ENCODE measurements at regions not wholly inside any gene's neighbourhood (a gene's known extent, or its start where the extent isn't known, plus 50 kb on each side); places are given as distances from the start of the nearest gene placed in this dataset.

DNA sequence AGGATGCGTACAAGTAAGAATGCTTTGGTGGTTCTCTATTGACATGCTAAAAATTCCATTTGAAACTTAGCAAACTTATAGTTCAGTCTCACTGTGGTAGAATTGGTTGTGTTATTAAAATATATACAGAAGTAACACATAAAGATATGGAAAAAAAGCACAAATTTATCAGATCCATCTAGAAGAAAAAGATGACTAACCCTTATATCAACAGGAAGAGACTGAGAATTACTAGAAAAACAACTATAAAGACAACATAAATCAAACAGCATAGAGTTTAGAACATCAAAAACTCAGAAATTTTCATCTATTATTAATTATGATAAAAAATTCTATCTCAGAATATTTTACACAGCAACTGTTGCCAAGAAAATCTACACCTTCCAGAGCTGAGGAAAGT is 491.0 kb downstream of the ETNK1 start:
- H4K5ac ChIP-seq (ENCODE audit: low read depth, low read length) = no peak overlapping the region
- dilution Hi-C loops (cut with HindIII; ENCODE audit: low sequenced_read_pairs, unreplicated experiment) = no loop called here
- H3K4me2 ChIP-seq (ENCODE audit: low read depth, low read length) = no peak overlapping the region
- H4K8ac ChIP-seq (ENCODE audit: low read depth in 2 of 2, low read length in 2 of 2) = no peak overlapping the region
- no peaks in the 10 kb centered on the region for H3K36me3 ChIP-seq (ENCODE audit: control insufficient read depth, insufficient read depth, low read length)
- no peak overlapping the region for H3K56ac ChIP-seq (ENCODE audit: extremely low read depth, insufficient read depth, low read length)
- no peak overlapping the region for H2AFZ ChIP-seq (replicated peaks; ENCODE audit: low read length, poor library complexity)
- no peak overlapping the region for H2BK5ac ChIP-seq (ENCODE audit: low read depth, low read length, poor library complexity, severe bottlenecking)
- H3K23ac ChIP-seq (ENCODE audit: low read depth, low read length) = no peak overlapping the region
- H3K18ac ChIP-seq (ENCODE audit: low read depth, low read length) = no peak overlapping the region
- H3K27ac ChIP-seq (ENCODE audit: insufficient read depth, low read length) = no peak overlapping the region
- in situ Hi-C loops (cut with MboI; ENCODE audit: low sequenced_read_pairs) = no loop called here
- H4K20me1 ChIP-seq (ENCODE audit: insufficient read depth, low read length) = no peaks in the 10 kb centered on the region
- H3K9me1 ChIP-seq (ENCODE audit: insufficient read depth, low read length) = no peaks in the 10 kb centered on the region
- H3K9me3 ChIP-seq (ENCODE audit: control insufficient read depth, insufficient read depth, low read length) = no peaks in the 10 kb centered on the region
- no peak overlapping the region for H2AK5ac ChIP-seq (ENCODE audit: low read depth, low read length)
- TF ChIP-seq, protein P1, sequence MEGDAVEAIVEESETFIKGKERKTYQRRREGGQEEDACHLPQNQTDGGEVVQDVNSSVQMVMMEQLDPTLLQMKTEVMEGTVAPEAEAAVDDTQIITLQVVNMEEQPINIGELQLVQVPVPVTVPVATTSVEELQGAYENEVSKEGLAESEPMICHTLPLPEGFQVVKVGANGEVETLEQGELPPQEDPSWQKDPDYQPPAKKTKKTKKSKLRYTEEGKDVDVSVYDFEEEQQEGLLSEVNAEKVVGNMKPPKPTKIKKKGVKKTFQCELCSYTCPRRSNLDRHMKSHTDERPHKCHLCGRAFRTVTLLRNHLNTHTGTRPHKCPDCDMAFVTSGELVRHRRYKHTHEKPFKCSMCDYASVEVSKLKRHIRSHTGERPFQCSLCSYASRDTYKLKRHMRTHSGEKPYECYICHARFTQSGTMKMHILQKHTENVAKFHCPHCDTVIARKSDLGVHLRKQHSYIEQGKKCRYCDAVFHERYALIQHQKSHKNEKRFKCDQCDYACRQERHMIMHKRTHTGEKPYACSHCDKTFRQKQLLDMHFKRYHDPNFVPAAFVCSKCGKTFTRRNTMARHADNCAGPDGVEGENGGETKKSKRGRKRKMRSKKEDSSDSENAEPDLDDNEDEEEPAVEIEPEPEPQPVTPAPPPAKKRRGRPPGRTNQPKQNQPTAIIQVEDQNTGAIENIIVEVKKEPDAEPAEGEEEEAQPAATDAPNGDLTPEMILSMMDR (conservative IDR thresholded peaks at IDR 0.05; ENCODE audit: low read depth, low read length) = no peak
- TF ChIP-seq BHLHE40 (IDR thresholded peaks at IDR 0.05; ENCODE audit: low read depth, low read length) (no peak), MAZ (IDR thresholded peaks at IDR 0.05; ENCODE audit: borderline replicate concordance, low read depth, low read length) (no peak), FOS (IDR thresholded peaks at IDR 0.05; ENCODE audit: low read depth, low read length) (no peak), POLR2A (IDR thresholded peaks at IDR 0.05; ENCODE audit: low read depth, low read length) (no peak), MXI1 (IDR thresholded peaks at IDR 0.05; ENCODE audit: borderline replicate concordance, low read depth, low read length) (no peak), NFE2L2 (IDR thresholded peaks at IDR 0.05; ENCODE audit: low read depth, low read length) (no peak), CHD1 (IDR thresholded peaks at IDR 0.05; ENCODE audit: low read depth, low read length) (no peak), RFX5 (IDR thresholded peaks at IDR 0.05; ENCODE audit: low read depth, low read length) (no peak), CEBPB (IDR thresholded peaks at IDR 0.05; ENCODE audit: low read depth, low read length) (no peak), MAFK (IDR thresholded peaks at IDR 0.05; ENCODE audit: low read depth, low read length) (no peak), RAD21 (IDR thresholded peaks at IDR 0.05; ENCODE audit: low read length) (no peak), RCOR1 (IDR thresholded peaks at IDR 0.05; ENCODE audit: insufficient replicate concordance, low read length) (no peak), SMC3 (IDR thresholded peaks at IDR 0.05; ENCODE audit: low read depth, low read length) (no peak)
- TF ChIP-seq, protein P2, sequence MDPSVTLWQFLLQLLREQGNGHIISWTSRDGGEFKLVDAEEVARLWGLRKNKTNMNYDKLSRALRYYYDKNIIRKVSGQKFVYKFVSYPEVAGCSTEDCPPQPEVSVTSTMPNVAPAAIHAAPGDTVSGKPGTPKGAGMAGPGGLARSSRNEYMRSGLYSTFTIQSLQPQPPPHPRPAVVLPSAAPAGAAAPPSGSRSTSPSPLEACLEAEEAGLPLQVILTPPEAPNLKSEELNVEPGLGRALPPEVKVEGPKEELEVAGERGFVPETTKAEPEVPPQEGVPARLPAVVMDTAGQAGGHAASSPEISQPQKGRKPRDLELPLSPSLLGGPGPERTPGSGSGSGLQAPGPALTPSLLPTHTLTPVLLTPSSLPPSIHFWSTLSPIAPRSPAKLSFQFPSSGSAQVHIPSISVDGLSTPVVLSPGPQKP (IDR thresholded peaks at IDR 0.05; ENCODE audit: borderline replicate concordance, low read depth, low read length) = no peak
- TF ChIP-seq, protein P3, sequence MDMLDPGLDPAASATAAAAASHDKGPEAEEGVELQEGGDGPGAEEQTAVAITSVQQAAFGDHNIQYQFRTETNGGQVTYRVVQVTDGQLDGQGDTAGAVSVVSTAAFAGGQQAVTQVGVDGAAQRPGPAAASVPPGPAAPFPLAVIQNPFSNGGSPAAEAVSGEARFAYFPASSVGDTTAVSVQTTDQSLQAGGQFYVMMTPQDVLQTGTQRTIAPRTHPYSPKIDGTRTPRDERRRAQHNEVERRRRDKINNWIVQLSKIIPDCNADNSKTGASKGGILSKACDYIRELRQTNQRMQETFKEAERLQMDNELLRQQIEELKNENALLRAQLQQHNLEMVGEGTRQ (IDR thresholded peaks at IDR 0.05; ENCODE audit: low read depth, low read length) = no peak
- POLR2A ChIA-PET (ENCODE audit: unreplicated experiment) = no interaction called here
- H2AK9ac ChIP-seq (replicated peaks; ENCODE audit: low read depth, low read length, poor library complexity) = no peak overlapping the region
- CTCF ChIA-PET = no interaction called here
- H2BK120ac ChIP-seq (ENCODE audit: low read depth, low read length) = no peak overlapping the region
- no peaks in the 10 kb centered on the region for H3K27me3 ChIP-seq (ENCODE audit: control insufficient read depth, insufficient read depth, low read length)
- no CpG with 5 or more reads among the region's 1 CpG for WGBS, 2 experiments (ENCODE audit: extremely low coverage in 2 of 2, insufficient read length in 1 of 2)
- H3K14ac ChIP-seq (replicated peaks; ENCODE audit: low read depth, low read length) = no peak overlapping the region
- no peaks in the 10 kb centered on the region for H3K4me1 ChIP-seq (ENCODE audit: control insufficient read depth, insufficient read depth, low read length)
- DNase-seq (no peak), ATAC-seq (ENCODE audit: low read depth) (no peak)
- no peaks in the 10 kb centered on the region for H3K79me1 ChIP-seq (ENCODE audit: low read depth in 1 of 2, low read length in 2 of 2)
- H3K9ac ChIP-seq (ENCODE audit: low read depth, low read length) = no peak overlapping the region
- no TSS peak for BruUV-seq (replicated peaks)
- no peak overlapping the region for H2BK15ac ChIP-seq (ENCODE audit: low read depth, low read length)
- no peak overlapping the region for H2BK20ac ChIP-seq (ENCODE audit: low read depth, low read length)
- no peak overlapping the region for H4K91ac ChIP-seq (ENCODE audit: insufficient read depth, low read depth, low read length)
- H3K4ac ChIP-seq (ENCODE audit: low read depth, low read length) = no peak overlapping the region
- intact Hi-C loops (cut with micrococcal nuclease) = no loop called here
- H3K4me3 ChIP-seq (ENCODE audit: insufficient read depth, low read depth, low read length) = no peak overlapping the region
